HCT116 (cell line): ENCODE measurements at regions not wholly inside any gene's neighbourhood (a gene's known extent, or its start where the extent isn't known, plus 50 kb on each side); places are given as distances from the start of the nearest gene placed in this dataset.

Experiments used
- ATAC-seq: fragments of 200-7000 bp; cut with Tn5 transposase; 2 replicates; pipeline ENCODE4 v1.9.1; 2020; ENCODE audit warnings: mild to moderate bottlenecking, moderate library complexity
- BruUV-seq: library from RNA; stranded (reverse); fragments of 400-500 nt; replicated peaks from 2 replicates; lab custom pipeline; 2021; lab: Mats Ljungman, UMichigan
- CTCF ChIA-PET: fragments of 300-600 bp; sonication (Branson Sonifier 250); formaldehyde crosslinking; loops from one replicate; lab custom pipeline; 2021; ENCODE audit warnings: antibody characterized with exemption; lab: Charles Lee
- POLR2A ChIA-PET: fragments of 300-600, 350-600 bp; sonication (Branson Sonifier 250); formaldehyde crosslinking; loops from one replicate; lab custom pipeline; 2021; ENCODE audit warnings: antibody characterized with exemption; lab: Charles Lee
- RAD21 ChIA-PET, 2 experiments: fragments of 300-600 bp; sonication (Branson Sonifier 250); formaldehyde crosslinking; loops; one replicate each; lab custom pipeline; 2023; ENCODE audit warnings: low total read pairs in 2 of 2; ENCODE audit not compliant: uncharacterized antibody in 2 of 2, unreplicated experiment in 2 of 2, low non-redundant PET in 1 of 2; lab: Charles Lee
- DNase-seq: peaks from one replicate; pipeline ENCODE4 v3.0.0-alpha.2; 2010; ENCODE audit warnings: low read depth, low spot score
- H2AFZ ChIP-seq: fragments of 200-600 bp; shearing (Covaris generic), sonication (generic); 2 replicates; pipeline ENCODE4 v1.6.1; 2017; ENCODE audit warnings: low read depth, mixed run types, mixed read lengths, antibody characterized with exemption, low read length; ENCODE audit not compliant: poor library complexity, severe bottlenecking
- H3K27ac ChIP-seq: 2 replicates; pipeline ENCODE4 v1.5.1; 2012; ENCODE audit warnings: low read depth, low read length
- H3K27me3 ChIP-seq: fragments of 200-600 bp; sonication (generic); 2 replicates; pipeline ENCODE4 v1.6.1; 2016; ENCODE audit warnings: mixed run types, low read length, mixed read lengths; ENCODE audit not compliant: insufficient read depth
- H3K36me3 ChIP-seq, 2 experiments: fragments of 200-500 bp in 1 of 2; fragments of 200-600 bp in 1 of 2; sonication (Bioruptor generic) in 1 of 2; sonication (generic) in 1 of 2; 2 replicates each; pipeline versions ENCODE4 v1.5.1 to v1.6.1; 2014 to 2016; ENCODE audit warnings: low read length in 2 of 2, inconsistent platforms in 1 of 2, mixed read lengths in 1 of 2, mixed run types in 1 of 2; ENCODE audit not compliant: insufficient read depth in 2 of 2, control insufficient read depth in 1 of 2
- H3K4me1 ChIP-seq, 2 experiments: fragments of 200-600 bp in 1 of 2; sonication (generic) in 1 of 2; 2 replicates each; pipeline versions ENCODE4 v1.5.1 to v1.6.1; 2012 to 2017; ENCODE audit warnings: low read length in 2 of 2, inconsistent platforms in 1 of 2, mild to moderate bottlenecking in 1 of 2, mixed read lengths in 1 of 2, mixed run types in 1 of 2, moderate library complexity in 1 of 2; ENCODE audit not compliant: insufficient read depth in 2 of 2, control insufficient read depth in 1 of 2
- H3K4me2 ChIP-seq: fragments of 200-600 bp; sonication (generic); 2 replicates; pipeline ENCODE4 v1.6.1; 2017; ENCODE audit warnings: mixed run types, low read length, mixed read lengths
- H3K4me3 ChIP-seq, 2 experiments: fragments of 200-600 bp in 1 of 2; sonication (generic) in 1 of 2; replicated peaks in 1 of 2; 2 replicates each; pipeline ENCODE4 v1.5.1; 2011 to 2016; ENCODE audit warnings: low read length in 2 of 2, control low read depth in 1 of 2, low read depth in 1 of 2, mild to moderate bottlenecking in 1 of 2, mixed read lengths in 1 of 2, mixed run types in 1 of 2
- H3K79me2 ChIP-seq: fragments of 200-600 bp; sonication (generic); 2 replicates; pipeline ENCODE4 v1.6.1; 2017; ENCODE audit warnings: mild to moderate bottlenecking, mixed run types, low read length, moderate library complexity, mixed read lengths; ENCODE audit not compliant: insufficient read depth
- H3K9ac ChIP-seq: fragments of 200-600 bp; sonication (generic); 2 replicates; pipeline ENCODE4 v1.6.1; 2016; ENCODE audit warnings: low read length, mixed read lengths
- H3K9me2 ChIP-seq: fragments of 200-600 bp; sonication (generic), shearing (Covaris generic); 2 replicates; pipeline ENCODE4 v1.6.1; 2017; ENCODE audit warnings: mixed run types, mild to moderate bottlenecking, moderate library complexity; ENCODE audit not compliant: insufficient read depth
- H3K9me3 ChIP-seq, 2 experiments: fragments of 200-500 bp in 1 of 2; fragments of 200-600 bp in 1 of 2; sonication (Bioruptor generic) in 1 of 2; sonication (generic) in 1 of 2; 2 replicates each; pipeline ENCODE4 v1.6.1; 2014 to 2017; ENCODE audit warnings: low read length in 2 of 2, mixed read lengths in 2 of 2, inconsistent platforms in 1 of 2, low read depth in 1 of 2, mild to moderate bottlenecking in 1 of 2, mixed run types in 1 of 2, moderate library complexity in 1 of 2; ENCODE audit not compliant: control insufficient read depth in 1 of 2, insufficient read depth in 1 of 2
- H4K20me1 ChIP-seq: fragments of 200-600 bp; sonication (generic), shearing (Covaris generic); 2 replicates; pipeline ENCODE4 v1.6.1; 2017; ENCODE audit warnings: mixed run types, mild to moderate bottlenecking, moderate library complexity; ENCODE audit not compliant: insufficient read depth
- CBX3 ChIP-seq: IDR thresholded peaks from 2 replicates; pipeline ENCODE4 v1.6.1; 2012; ENCODE audit warnings: low read depth
- EGR1 ChIP-seq: IDR thresholded peaks from 2 replicates; pipeline ENCODE4 v1.6.1; 2012; ENCODE audit warnings: low read depth
- ELF1 ChIP-seq: IDR thresholded peaks from 2 replicates; pipeline ENCODE4 v1.6.1; 2012; ENCODE audit warnings: low read depth, borderline replicate concordance
- EZH2 ChIP-seq: fragments of 200-600 bp; sonication (generic); IDR thresholded peaks from 2 replicates; pipeline ENCODE4 v1.6.1; 2017; ENCODE audit warnings: antibody characterized with exemption, mixed run types
- FOSL1 ChIP-seq: IDR thresholded peaks from 2 replicates; pipeline ENCODE4 v1.6.1; 2012; ENCODE audit warnings: low read depth
- POLR2AphosphoS5 ChIP-seq: IDR thresholded peaks from 2 replicates; pipeline ENCODE4 v1.6.1; 2011; ENCODE audit warnings: mild to moderate bottlenecking, low read depth, low read length, moderate library complexity
- RAD21 ChIP-seq: IDR thresholded peaks from 2 replicates; pipeline ENCODE4 v1.6.1; 2012; ENCODE audit warnings: low read depth, mild to moderate bottlenecking
- SIN3A ChIP-seq: IDR thresholded peaks from 2 replicates; pipeline ENCODE4 v1.6.1; 2012; ENCODE audit warnings: low read depth
- SP1 ChIP-seq: IDR thresholded peaks from 2 replicates; pipeline ENCODE4 v1.6.1; 2012; ENCODE audit warnings: low read depth
- SRF ChIP-seq: IDR thresholded peaks from 2 replicates; pipeline ENCODE4 v1.6.1; 2012; ENCODE audit warnings: low read depth
- TCF7L2 ChIP-seq: IDR thresholded peaks from 2 replicates; pipeline ENCODE4 v1.7.0; 2011; ENCODE audit warnings: borderline replicate concordance, inconsistent platforms; ENCODE audit not compliant: insufficient read depth, insufficient read length; ENCODE audit errors: extremely low read depth
- YY1 ChIP-seq: IDR thresholded peaks from 2 replicates; pipeline ENCODE4 v1.6.1; 2011; ENCODE audit warnings: low read length, low read depth, moderate library complexity, mild to moderate bottlenecking; ENCODE audit not compliant: insufficient replicate concordance; ENCODE audit errors: extremely low read depth
- intact Hi-C: fragments of 100-400 bp; cut with micrococcal nuclease; formaldehyde crosslinking; loops from 2 replicates; pipeline ENCODE4 v1.10.0; 2022
- TF ChIP-seq, protein P1 (sequence below): IDR thresholded peaks from 2 replicates; pipeline ENCODE4 v1.6.1; 2012
- TF ChIP-seq, protein P2 (sequence below): IDR thresholded peaks from 2 replicates; pipeline ENCODE4 v1.6.1; 2012
- TF ChIP-seq, protein P3 (sequence below), 3 experiments: fragments of 200-600 bp in 1 of 3; sonication (generic) in 1 of 3; IDR thresholded peaks in 2 of 3; conservative IDR thresholded peaks in 1 of 3; 2 replicates each; pipeline ENCODE4 v1.5.1; 2012 to 2017; ENCODE audit warnings: low read depth in 2 of 3, low read length in 2 of 3, antibody characterized with exemption in 1 of 3, borderline replicate concordance in 1 of 3, control low read depth in 1 of 3, mild to moderate bottlenecking in 1 of 3, mixed read lengths in 1 of 3, mixed run types in 1 of 3, moderate library complexity in 1 of 3; ENCODE audit not compliant: insufficient read depth in 1 of 3

DNA sequence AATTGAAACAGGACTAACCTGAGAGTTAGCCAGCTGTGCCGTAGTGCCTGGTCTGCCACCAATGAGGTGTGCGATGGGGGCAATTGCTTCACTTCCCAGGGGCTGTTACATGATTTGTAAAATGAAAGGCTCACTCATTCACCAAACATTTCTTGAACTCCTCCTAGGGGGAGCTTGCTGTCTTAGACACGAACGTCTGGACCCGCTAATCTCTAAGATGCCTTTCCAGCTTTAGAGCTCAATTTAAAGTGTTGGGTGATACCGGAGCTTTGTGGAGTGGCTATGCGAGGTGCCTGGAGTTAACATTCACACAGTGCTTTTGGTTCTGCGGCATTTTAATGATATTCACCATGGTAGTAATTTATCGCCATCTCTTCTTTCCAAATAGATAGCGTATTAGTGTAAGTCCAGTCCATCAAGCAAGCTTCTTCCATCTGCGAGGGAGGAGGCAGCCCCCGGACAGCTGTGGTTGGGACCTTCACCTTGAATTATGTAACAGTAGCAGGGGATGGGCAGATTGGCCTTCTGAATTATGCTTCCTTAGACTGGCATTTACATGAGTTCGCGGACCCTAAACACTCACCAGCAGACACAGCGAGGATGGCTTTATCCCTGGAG lies 179.9 kb downstream of the ADSS2 start:
- intact Hi-C loops: loop anchor here (2.0 to 10.0 kb wide), 3 partner anchors 223 to 424 kb away; no protein-coding TSS in a partner anchor
- no peaks in the 10 kb centered on the region for H3K9me3 ChIP-seq
- RAD21 ChIA-PET: no interaction called here
- H3K36me3 ChIP-seq: no peaks in the 10 kb centered on the region
- peaks cover 9 to 15% of the 10 kb centered on the region in 2 experiments; a peak in 3 of 4 replicates for H3K4me1 ChIP-seq
- ATAC-seq (no peak), DNase-seq (no peak)
- CTCF ChIA-PET: interaction anchor here (1.1 kb wide), 2 partner anchors 11 to 571 kb away, joined by 3 read pairs; no protein-coding TSS in a partner anchor
- H4K20me1 ChIP-seq: no peaks in the 10 kb centered on the region
- H3K9me2 ChIP-seq: no peaks in the 10 kb centered on the region
- H3K4me3 ChIP-seq: no peak overlapping the region
- no peak for TF ChIP-seq YY1
- TF ChIP-seq SIN3A: no peak
- no peak for TF ChIP-seq POLR2AphosphoS5
- TF ChIP-seq, protein P1, sequence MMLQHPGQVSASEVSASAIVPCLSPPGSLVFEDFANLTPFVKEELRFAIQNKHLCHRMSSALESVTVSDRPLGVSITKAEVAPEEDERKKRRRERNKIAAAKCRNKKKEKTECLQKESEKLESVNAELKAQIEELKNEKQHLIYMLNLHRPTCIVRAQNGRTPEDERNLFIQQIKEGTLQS: no peak
- TF ChIP-seq TCF7L2: no peak
- TF ChIP-seq SP1: no peak
- H3K27me3 ChIP-seq: no peaks in the 10 kb centered on the region
- no peak overlapping the region for H3K4me2 ChIP-seq
- POLR2A ChIA-PET: no interaction called here
- no peaks in the 10 kb centered on the region for H3K79me2 ChIP-seq
- no peak overlapping the region for H2AFZ ChIP-seq
- H3K9ac ChIP-seq: no peak overlapping the region
- BruUV-seq: no TSS peak
- H3K27ac ChIP-seq: no peak overlapping the region

DNA sequence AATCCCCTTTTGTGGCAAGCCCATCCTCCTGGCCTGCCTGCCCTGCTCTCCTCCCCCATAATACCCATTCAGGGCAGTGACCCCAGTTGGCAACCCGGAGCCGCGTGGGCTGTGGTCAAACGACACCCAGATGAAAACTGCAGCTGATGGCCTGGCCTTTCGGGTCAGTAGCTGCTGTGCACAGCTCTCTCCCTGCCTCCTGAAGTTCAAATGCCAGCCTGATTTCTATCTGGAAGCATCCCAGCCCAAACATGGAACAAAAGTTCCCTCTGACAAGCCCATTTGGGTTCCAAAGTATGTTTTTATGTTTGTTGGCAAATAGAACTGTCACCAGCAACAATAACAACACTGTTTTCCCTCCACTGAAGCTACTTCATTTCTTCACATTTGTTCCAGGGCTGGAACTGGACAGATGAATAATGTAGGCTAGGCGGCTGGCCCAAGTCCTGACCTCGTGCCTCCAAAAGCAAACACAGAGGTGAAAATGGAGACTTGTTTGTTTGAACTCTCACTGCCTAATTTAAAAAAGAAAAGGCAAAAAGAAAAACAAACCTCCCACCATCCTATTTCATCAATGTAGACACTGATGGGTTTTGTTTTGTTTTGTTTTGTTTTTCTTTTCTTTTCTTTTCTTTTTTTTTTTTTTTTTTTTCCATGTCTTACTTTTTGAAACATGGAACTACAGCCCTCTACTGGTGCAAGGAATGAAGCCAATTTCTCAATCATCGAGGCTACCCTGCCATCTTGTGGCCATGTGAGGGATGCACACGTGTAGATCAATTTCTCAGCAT lies 179.0 kb downstream of the ADSS2 start:
- Histone ChIP-seq H3K4me2 (no peak overlapping the region), H2AFZ (peak overlapping the region; percentile 70), H3K9me2 (no peaks in the 10 kb centered on the region), H4K20me1 (no peaks in the 10 kb centered on the region), H3K4me3 (no peak overlapping the region), H3K27me3 (no peaks in the 10 kb centered on the region), H3K36me3 (no peaks in the 10 kb centered on the region), H3K4me1 (peaks cover 9 to 15% of the 10 kb centered on the region in 2 experiments; a peak in 3 of 4 replicates), H3K79me2 (no peaks in the 10 kb centered on the region), H3K9ac (no peak overlapping the region), H3K9me3 (no peaks in the 10 kb centered on the region), H3K27ac (no peak overlapping the region)
- ChIA-PET POLR2A (no interaction called here), RAD21 (no interaction called here), CTCF (interaction anchor here (1.1 to 2.2 kb wide), 4 partner anchors 11 to 929 kb away, joined by 3 to 10 read pairs (median 6); no protein-coding TSS in a partner anchor)
- no TSS peak for BruUV-seq
- intact Hi-C loops: loop anchor here (1.0 to 10.0 kb wide), 6 partner anchors 224 to 928 kb away; no protein-coding TSS in a partner anchor
- TF ChIP-seq EZH2 (no peak), YY1 (peak; percentile 40), FOSL1 (no peak), POLR2AphosphoS5 (no peak), SIN3A (no peak), SRF (no peak), CBX3 (peak; percentile 63; the same call in 1 of the 2 replicates), ELF1 (no peak), RAD21 (peak; percentile 100), EGR1 (no peak)
- TF ChIP-seq, protein P2, sequence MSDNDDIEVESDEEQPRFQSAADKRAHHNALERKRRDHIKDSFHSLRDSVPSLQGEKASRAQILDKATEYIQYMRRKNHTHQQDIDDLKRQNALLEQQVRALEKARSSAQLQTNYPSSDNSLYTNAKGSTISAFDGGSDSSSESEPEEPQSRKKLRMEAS: peak; percentile 62; the same call in 1 of the 2 replicates
- TF ChIP-seq, protein P3, sequence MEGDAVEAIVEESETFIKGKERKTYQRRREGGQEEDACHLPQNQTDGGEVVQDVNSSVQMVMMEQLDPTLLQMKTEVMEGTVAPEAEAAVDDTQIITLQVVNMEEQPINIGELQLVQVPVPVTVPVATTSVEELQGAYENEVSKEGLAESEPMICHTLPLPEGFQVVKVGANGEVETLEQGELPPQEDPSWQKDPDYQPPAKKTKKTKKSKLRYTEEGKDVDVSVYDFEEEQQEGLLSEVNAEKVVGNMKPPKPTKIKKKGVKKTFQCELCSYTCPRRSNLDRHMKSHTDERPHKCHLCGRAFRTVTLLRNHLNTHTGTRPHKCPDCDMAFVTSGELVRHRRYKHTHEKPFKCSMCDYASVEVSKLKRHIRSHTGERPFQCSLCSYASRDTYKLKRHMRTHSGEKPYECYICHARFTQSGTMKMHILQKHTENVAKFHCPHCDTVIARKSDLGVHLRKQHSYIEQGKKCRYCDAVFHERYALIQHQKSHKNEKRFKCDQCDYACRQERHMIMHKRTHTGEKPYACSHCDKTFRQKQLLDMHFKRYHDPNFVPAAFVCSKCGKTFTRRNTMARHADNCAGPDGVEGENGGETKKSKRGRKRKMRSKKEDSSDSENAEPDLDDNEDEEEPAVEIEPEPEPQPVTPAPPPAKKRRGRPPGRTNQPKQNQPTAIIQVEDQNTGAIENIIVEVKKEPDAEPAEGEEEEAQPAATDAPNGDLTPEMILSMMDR (IDR thresholded peaks at IDR 0.05 in 2 of 3, conservative IDR thresholded peaks at IDR 0.05 in 1 of 3; ENCODE audit: borderline replicate concordance in 1 of 3, insufficient read depth in 1 of 3, low read depth in 2 of 3, low read length in 2 of 3): peak; percentile 87 to 100 (median 99)
- TF ChIP-seq, protein P1: no peak
- peak; percentile 81 for DNase-seq
- ATAC-seq: peak; percentile 67
